IMR-90 (cell line): ENCODE measurements at regions not wholly inside any gene's neighbourhood (a gene's known extent, or its start where the extent isn't known, plus 50 kb on each side); places are given as distances from the start of the nearest gene placed in this dataset.

Experiments used
- ATAC-seq: fragments of 200-7000 bp; cut with Tn5 transposase; 2 replicates; pipeline ENCODE4 v1.9.1; 2020; ENCODE audit warnings: low read depth, mild to moderate bottlenecking, moderate library complexity
- BruUV-seq: library from RNA; stranded (reverse); fragments of 400-500 nt; replicated peaks from 2 replicates; lab custom pipeline; 2021; lab: Mats Ljungman, UMichigan
- CTCF ChIA-PET: fragments of 300-600 bp; formaldehyde crosslinking; extraction: SDS; loops from one replicate; lab custom pipeline; 2021; ENCODE audit warnings: antibody characterized with exemption; lab: Yijun Ruan, JAX
- POLR2A ChIA-PET: fragments of 300-600 bp; sonication (Branson Sonifier 250); formaldehyde crosslinking; loops from one replicate; lab custom pipeline; 2022; ENCODE audit warnings: antibody characterized with exemption; ENCODE audit not compliant: unreplicated experiment; lab: Charles Lee
- DNase-seq: peaks from one replicate; pipeline ENCODE4 v3.0.0; 2013
- H2AFZ ChIP-seq: replicated peaks from 2 replicates; pipeline ENCODE3; 2013; ENCODE audit warnings: low read length, mild to moderate bottlenecking; ENCODE audit not compliant: poor library complexity
- H2AK5ac ChIP-seq: 2 replicates; pipeline ENCODE4 v1.6.1; 2013; ENCODE audit warnings: low read depth, low read length, inconsistent platforms
- H2AK9ac ChIP-seq: replicated peaks from 2 replicates; pipeline ENCODE3; 2013; ENCODE audit warnings: mild to moderate bottlenecking, low read depth, low read length, moderate library complexity; ENCODE audit not compliant: poor library complexity
- H2BK120ac ChIP-seq: 2 replicates; pipeline ENCODE4 v1.6.1; 2013; ENCODE audit warnings: low read depth, low read length, inconsistent platforms
- H2BK15ac ChIP-seq: 3 replicates; pipeline ENCODE4 v1.6.1; 2013; ENCODE audit warnings: low read depth, low read length, inconsistent platforms
- H2BK20ac ChIP-seq: 2 replicates; pipeline ENCODE4 v1.6.1; 2013; ENCODE audit warnings: low read depth, mild to moderate bottlenecking, inconsistent platforms, low read length, moderate library complexity
- H2BK5ac ChIP-seq: 2 replicates; pipeline ENCODE4 v1.6.1; 2013; ENCODE audit warnings: mild to moderate bottlenecking, low read depth, low read length, inconsistent platforms; ENCODE audit not compliant: poor library complexity, severe bottlenecking
- H3K14ac ChIP-seq: replicated peaks from 2 replicates; pipeline ENCODE4 v1.6.1; 2013; ENCODE audit warnings: low read depth, low read length, inconsistent platforms
- H3K18ac ChIP-seq: 2 replicates; pipeline ENCODE4 v1.6.1; 2013; ENCODE audit warnings: low read depth, low read length, control low read depth
- H3K23ac ChIP-seq: 2 replicates; pipeline ENCODE4 v1.6.1; 2013; ENCODE audit warnings: low read depth, low read length, inconsistent platforms
- H3K27ac ChIP-seq: 2 replicates; pipeline ENCODE4 v1.5.1; 2013; ENCODE audit warnings: mild to moderate bottlenecking, control low read depth, low read length; ENCODE audit not compliant: insufficient read depth
- H3K27me3 ChIP-seq: 2 replicates; pipeline ENCODE4 v1.6.1; 2013; ENCODE audit warnings: low read length; ENCODE audit not compliant: control insufficient read depth, insufficient read depth
- H3K36me3 ChIP-seq: 2 replicates; pipeline ENCODE4 v1.6.1; 2013; ENCODE audit warnings: low read length, mixed read lengths; ENCODE audit not compliant: control insufficient read depth, insufficient read depth
- H3K4ac ChIP-seq: 2 replicates; pipeline ENCODE4 v1.6.1; 2013; ENCODE audit warnings: low read depth, low read length, inconsistent platforms
- H3K4me1 ChIP-seq: 2 replicates; pipeline ENCODE4 v1.6.1; 2013; ENCODE audit warnings: low read length, mixed read lengths; ENCODE audit not compliant: control insufficient read depth, insufficient read depth
- H3K4me2 ChIP-seq: 2 replicates; pipeline ENCODE4 v1.6.1; 2013; ENCODE audit warnings: low read depth, mild to moderate bottlenecking, control low read depth, low read length, moderate library complexity
- H3K4me3 ChIP-seq: 2 replicates; pipeline ENCODE4 v1.5.1; 2013; ENCODE audit warnings: low read depth, mild to moderate bottlenecking, control low read depth, low read length, moderate library complexity; ENCODE audit not compliant: insufficient read depth
- H3K56ac ChIP-seq: 2 replicates; pipeline ENCODE4 v1.6.1; 2013; ENCODE audit warnings: low read length, inconsistent platforms; ENCODE audit not compliant: insufficient read depth; ENCODE audit errors: extremely low read depth
- H3K79me1 ChIP-seq, 2 experiments: 2 replicates each; pipeline ENCODE4 v1.6.1; 2013; ENCODE audit warnings: low read length in 2 of 2, inconsistent platforms in 1 of 2, low read depth in 1 of 2
- H3K9ac ChIP-seq: 2 replicates; pipeline ENCODE4 v1.6.1; 2013; ENCODE audit warnings: low read depth, low read length, control low read depth
- H3K9me1 ChIP-seq: 2 replicates; pipeline ENCODE4 v1.6.1; 2013; ENCODE audit warnings: low read length, inconsistent platforms; ENCODE audit not compliant: insufficient read depth
- H3K9me3 ChIP-seq: 2 replicates; pipeline ENCODE4 v1.6.1; 2013; ENCODE audit warnings: low read length; ENCODE audit not compliant: control insufficient read depth, insufficient read depth
- H4K20me1 ChIP-seq: 2 replicates; pipeline ENCODE4 v1.6.1; 2013; ENCODE audit warnings: low read length, inconsistent platforms; ENCODE audit not compliant: insufficient read depth
- H4K5ac ChIP-seq: 2 replicates; pipeline ENCODE4 v1.6.1; 2013; ENCODE audit warnings: mild to moderate bottlenecking, low read depth, low read length, control low read depth
- H4K8ac ChIP-seq, 2 experiments: 2 replicates each; pipeline ENCODE4 v1.6.1; 2013; ENCODE audit warnings: low read depth in 2 of 2, low read length in 2 of 2, control low read depth in 1 of 2, inconsistent platforms in 1 of 2
- H4K91ac ChIP-seq: 2 replicates; pipeline ENCODE4 v1.6.1; 2013; ENCODE audit warnings: low read depth, low read length, inconsistent platforms; ENCODE audit not compliant: insufficient read depth
- CEBPB ChIP-seq: IDR thresholded peaks from 2 replicates; pipeline ENCODE4 v1.6.1; 2012; ENCODE audit warnings: low read depth, low read length, improper control_type of control experiment
- RCOR1 ChIP-seq: IDR thresholded peaks from 2 replicates; pipeline ENCODE4 v1.6.1; 2012; ENCODE audit warnings: mild to moderate bottlenecking, low read length, improper control_type of control experiment; ENCODE audit not compliant: insufficient replicate concordance
- SMC3 ChIP-seq: fragments of 150-350 bp; IDR thresholded peaks from 2 replicates; pipeline ENCODE4 v1.6.1; 2016; ENCODE audit warnings: low read depth, mild to moderate bottlenecking, antibody characterized with exemption, low read length, moderate library complexity
- WGBS, 2 experiments: methylation state at CpG; one replicate each; pipeline versions ENCODE4 v1.1.5 to v1.1.7; 2013; ENCODE audit warnings: missing lambda C conversion rate in 2 of 2; ENCODE audit not compliant: insufficient read length in 1 of 2; ENCODE audit errors: extremely low coverage in 2 of 2; 5-methylcytosine and 5-hydroxymethylcytosine counted together
- dilution Hi-C: fragments of 300-500 bp; cut with HindIII; formaldehyde crosslinking; loops from one replicate; pipeline ENCODE4 v1.14.3; 2018; ENCODE audit warnings: low sequenced_read_pairs; ENCODE audit not compliant: unreplicated experiment
- in situ Hi-C: fragments of 300-500 bp; cut with MboI; formaldehyde crosslinking; loops from 3 replicates; pipeline ENCODE4 v1.14.3; 2019; ENCODE audit warnings: low sequenced_read_pairs, inconsistent platforms, mixed read lengths
- intact Hi-C: fragments of 100-400 bp; cut with micrococcal nuclease; formaldehyde crosslinking; loops from 2 replicates; pipeline ENCODE4 v1.10.0; 2022
- TF ChIP-seq, protein P1 (sequence below): conservative IDR thresholded peaks from 2 replicates; pipeline ENCODE4 v1.5.1; 2012; ENCODE audit warnings: mild to moderate bottlenecking, low read depth, low read length, improper control_type of control experiment
- TF ChIP-seq, protein P2 (sequence below): fragments of 150-350 bp; IDR thresholded peaks from 2 replicates; pipeline ENCODE4 v1.6.1; 2017; ENCODE audit warnings: mild to moderate bottlenecking, antibody characterized with exemption, low read length, low read depth

DNA sequence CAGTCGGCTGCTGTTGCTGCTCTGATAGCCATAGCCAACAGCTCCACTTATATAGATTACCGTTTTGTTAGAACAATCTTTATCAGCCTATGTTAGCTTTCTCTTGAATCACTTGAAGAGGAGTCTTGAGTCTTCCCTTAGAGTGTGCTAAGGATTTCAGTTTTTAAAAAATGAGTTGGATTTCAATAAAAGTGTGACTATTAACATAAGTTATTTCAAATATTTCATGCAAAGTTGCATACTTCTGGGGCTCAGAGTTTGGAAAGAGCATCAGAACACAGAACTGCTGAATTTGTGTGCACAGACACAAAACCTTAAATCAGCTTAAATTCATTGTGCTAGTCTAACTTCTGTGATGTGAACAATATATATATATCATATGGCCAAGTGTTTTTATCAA lies 174.7 kb downstream of the MTX2 start:
- Histone ChIP-seq H3K79me1 (no peaks in the 10 kb centered on the region), H3K36me3 (no peaks in the 10 kb centered on the region), H3K14ac (no peak overlapping the region), H3K9me3 (no peaks in the 10 kb centered on the region), H2AK5ac (no peak overlapping the region), H4K8ac (peak overlapping the region in 1 of 2 experiments; percentile 6; a peak in 1 of 4 replicates), H2BK120ac (peak overlapping the region; percentile 40; the same call in 1 of the 2 replicates), H2AFZ (no peak overlapping the region), H3K27ac (no peak overlapping the region), H2BK15ac (no peak overlapping the region), H3K23ac (no peak overlapping the region), H3K9me1 (peaks cover 8% of the 10 kb centered on the region; the same call in 1 of the 2 replicates), H4K5ac (no peak overlapping the region), H3K4me2 (no peak overlapping the region), H4K20me1 (no peaks in the 10 kb centered on the region), H3K18ac (no peak overlapping the region), H3K27me3 (no peaks in the 10 kb centered on the region), H3K56ac (no peak overlapping the region), H2BK5ac (no peak overlapping the region), H2BK20ac (0 out of 2 replicates have a peak overlapping the region, but pooled peaks have one; percentile 62), H3K4me1 (peaks cover 5% of the 10 kb centered on the region), H3K4ac (0 out of 2 replicates have a peak overlapping the region, but pooled peaks have one; percentile 31), H4K91ac (no peak overlapping the region), H3K4me3 (no peak overlapping the region), H3K9ac (no peak overlapping the region), H2AK9ac (no peak overlapping the region)
- intact Hi-C loops (no loop called here), dilution Hi-C loops (no loop called here), in situ Hi-C loops (no loop called here)
- DNase-seq (peak; percentile 19), ATAC-seq (peak; percentile 42)
- no TSS peak for BruUV-seq
- POLR2A ChIA-PET = interaction anchor here (0.6 kb wide), 1 partner anchor 175 kb away, joined by 3 read pairs; the partner anchor contains the start of gene MTX2
- WGBS, 2 experiments = no CpG with 5 or more reads among the region's 2 CpGs
- TF ChIP-seq, protein P1, sequence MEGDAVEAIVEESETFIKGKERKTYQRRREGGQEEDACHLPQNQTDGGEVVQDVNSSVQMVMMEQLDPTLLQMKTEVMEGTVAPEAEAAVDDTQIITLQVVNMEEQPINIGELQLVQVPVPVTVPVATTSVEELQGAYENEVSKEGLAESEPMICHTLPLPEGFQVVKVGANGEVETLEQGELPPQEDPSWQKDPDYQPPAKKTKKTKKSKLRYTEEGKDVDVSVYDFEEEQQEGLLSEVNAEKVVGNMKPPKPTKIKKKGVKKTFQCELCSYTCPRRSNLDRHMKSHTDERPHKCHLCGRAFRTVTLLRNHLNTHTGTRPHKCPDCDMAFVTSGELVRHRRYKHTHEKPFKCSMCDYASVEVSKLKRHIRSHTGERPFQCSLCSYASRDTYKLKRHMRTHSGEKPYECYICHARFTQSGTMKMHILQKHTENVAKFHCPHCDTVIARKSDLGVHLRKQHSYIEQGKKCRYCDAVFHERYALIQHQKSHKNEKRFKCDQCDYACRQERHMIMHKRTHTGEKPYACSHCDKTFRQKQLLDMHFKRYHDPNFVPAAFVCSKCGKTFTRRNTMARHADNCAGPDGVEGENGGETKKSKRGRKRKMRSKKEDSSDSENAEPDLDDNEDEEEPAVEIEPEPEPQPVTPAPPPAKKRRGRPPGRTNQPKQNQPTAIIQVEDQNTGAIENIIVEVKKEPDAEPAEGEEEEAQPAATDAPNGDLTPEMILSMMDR = no peak
- TF ChIP-seq SMC3 (no peak), CEBPB (no peak), RCOR1 (no peak)
- TF ChIP-seq, protein P2, sequence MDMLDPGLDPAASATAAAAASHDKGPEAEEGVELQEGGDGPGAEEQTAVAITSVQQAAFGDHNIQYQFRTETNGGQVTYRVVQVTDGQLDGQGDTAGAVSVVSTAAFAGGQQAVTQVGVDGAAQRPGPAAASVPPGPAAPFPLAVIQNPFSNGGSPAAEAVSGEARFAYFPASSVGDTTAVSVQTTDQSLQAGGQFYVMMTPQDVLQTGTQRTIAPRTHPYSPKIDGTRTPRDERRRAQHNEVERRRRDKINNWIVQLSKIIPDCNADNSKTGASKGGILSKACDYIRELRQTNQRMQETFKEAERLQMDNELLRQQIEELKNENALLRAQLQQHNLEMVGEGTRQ = no peak
- CTCF ChIA-PET = interaction anchor here (0.6 to 1.8 kb wide), 2 partner anchors 11 to 503 kb away, joined by 3 to 8 read pairs; no protein-coding TSS in a partner anchor
